Naive thymus-derived CD4-positive, alpha-beta T cell (primary cell): ENCODE measurements at regions not wholly inside any gene's neighbourhood (a gene's known extent, or its start where the extent isn't known, plus 50 kb on each side); places are given as distances from the start of the nearest gene placed in this dataset.

Source experiments
- ATAC-seq: fragments of 150-1000 bp; cut with Tn5 transposase; 2 replicates; pipeline ENCODE4 v1.10.0; 2021; ENCODE audit warnings: mild to moderate bottlenecking, moderate library complexity
- CTCF ChIA-PET: fragments of 350-600 bp; sonication (Branson Sonifier 250); formaldehyde crosslinking; loops from one replicate; lab custom pipeline; 2021; ENCODE audit warnings: antibody characterized with exemption; lab: Charles Lee
- POLR2A ChIA-PET: fragments of 350-600 bp; sonication (Branson Sonifier 250); formaldehyde crosslinking; loops from one replicate; lab custom pipeline; 2021; ENCODE audit warnings: antibody characterized with exemption, inconsistent platforms; lab: Charles Lee
- DNase-seq, 9 donors: peaks; one replicate each; pipeline versions ENCODE4 v3.0.0 to v3.0.0-alpha.2; 2020 to 2022; ENCODE audit warnings: mixed read lengths in 1 of 9
- H3K27ac ChIP-seq: one replicate; pipeline ENCODE4 v1.7.0; 2013; ENCODE audit warnings: mild to moderate bottlenecking, low read depth, low read length, moderate library complexity
- H3K27me3 ChIP-seq, 2 donors: one replicate each; pipeline ENCODE4 v1.7.0; 2013; ENCODE audit warnings: low read length in 2 of 2, mild to moderate bottlenecking in 2 of 2, moderate library complexity in 2 of 2; ENCODE audit not compliant: control insufficient read depth in 2 of 2, insufficient read depth in 2 of 2
- H3K36me3 ChIP-seq, 3 experiments: 1 replicate in 2 of 3; 2 replicates in 1 of 3; pipeline ENCODE4 v1.7.0; 2013; ENCODE audit warnings: low read length in 3 of 3, mild to moderate bottlenecking in 3 of 3, moderate library complexity in 1 of 3; ENCODE audit not compliant: insufficient read depth in 3 of 3, control insufficient read depth in 2 of 3
- H3K4me1 ChIP-seq, 2 donors: one replicate each; pipeline ENCODE4 v1.7.0; 2013; ENCODE audit warnings: low read length in 2 of 2, mild to moderate bottlenecking in 2 of 2, moderate library complexity in 1 of 2; ENCODE audit not compliant: control insufficient read depth in 2 of 2, insufficient read depth in 2 of 2
- H3K4me3 ChIP-seq: 2 replicates; pipeline ENCODE4 v1.7.0; 2013; ENCODE audit warnings: mild to moderate bottlenecking, low read length
- H3K9me3 ChIP-seq, 3 experiments: 1 replicate in 2 of 3; 2 replicates in 1 of 3; pipeline ENCODE4 v1.7.0; 2013; ENCODE audit warnings: low read length in 3 of 3; ENCODE audit not compliant: control insufficient read depth in 2 of 3
- H3K27ac Mint-ChIP-seq, 9 donors: one replicate each; pipeline ENCODE4 v1.8.0; 2020 to 2022; ENCODE audit warnings: mixed read lengths in 9 of 9, mild to moderate bottlenecking in 8 of 9, moderate library complexity in 5 of 9, inconsistent platforms in 2 of 9
- H3K27me3 Mint-ChIP-seq, 5 donors: one replicate each; pipeline ENCODE4 v1.8.0; 2021 to 2022; ENCODE audit warnings: mixed read lengths in 5 of 5, mild to moderate bottlenecking in 1 of 5
- H3K36me3 Mint-ChIP-seq, 5 donors: one replicate each; pipeline ENCODE4 v1.8.0; 2020 to 2022; ENCODE audit warnings: mixed read lengths in 5 of 5, mild to moderate bottlenecking in 3 of 5, inconsistent platforms in 1 of 5
- H3K4me1 Mint-ChIP-seq, 7 donors: one replicate each; pipeline ENCODE4 v1.8.0; 2020 to 2022; ENCODE audit warnings: mixed read lengths in 7 of 7, mild to moderate bottlenecking in 3 of 7, inconsistent platforms in 1 of 7
- H3K4me3 Mint-ChIP-seq, 10 donors: one replicate each; pipeline ENCODE4 v1.8.0; 2020 to 2022; ENCODE audit warnings: mild to moderate bottlenecking in 10 of 10, mixed read lengths in 10 of 10, moderate library complexity in 6 of 10, inconsistent platforms in 2 of 10
- H3K9me3 Mint-ChIP-seq, 11 donors: one replicate each; pipeline ENCODE4 v1.8.0; 2020 to 2022; ENCODE audit warnings: mixed read lengths in 11 of 11, mild to moderate bottlenecking in 4 of 11, inconsistent platforms in 1 of 11, moderate library complexity in 1 of 11
- intact Hi-C, 2 donors: fragments of 100-400 bp; cut with micrococcal nuclease; formaldehyde crosslinking; loops; one replicate each; pipeline ENCODE4 v1.15.1; 2023

DNA sequence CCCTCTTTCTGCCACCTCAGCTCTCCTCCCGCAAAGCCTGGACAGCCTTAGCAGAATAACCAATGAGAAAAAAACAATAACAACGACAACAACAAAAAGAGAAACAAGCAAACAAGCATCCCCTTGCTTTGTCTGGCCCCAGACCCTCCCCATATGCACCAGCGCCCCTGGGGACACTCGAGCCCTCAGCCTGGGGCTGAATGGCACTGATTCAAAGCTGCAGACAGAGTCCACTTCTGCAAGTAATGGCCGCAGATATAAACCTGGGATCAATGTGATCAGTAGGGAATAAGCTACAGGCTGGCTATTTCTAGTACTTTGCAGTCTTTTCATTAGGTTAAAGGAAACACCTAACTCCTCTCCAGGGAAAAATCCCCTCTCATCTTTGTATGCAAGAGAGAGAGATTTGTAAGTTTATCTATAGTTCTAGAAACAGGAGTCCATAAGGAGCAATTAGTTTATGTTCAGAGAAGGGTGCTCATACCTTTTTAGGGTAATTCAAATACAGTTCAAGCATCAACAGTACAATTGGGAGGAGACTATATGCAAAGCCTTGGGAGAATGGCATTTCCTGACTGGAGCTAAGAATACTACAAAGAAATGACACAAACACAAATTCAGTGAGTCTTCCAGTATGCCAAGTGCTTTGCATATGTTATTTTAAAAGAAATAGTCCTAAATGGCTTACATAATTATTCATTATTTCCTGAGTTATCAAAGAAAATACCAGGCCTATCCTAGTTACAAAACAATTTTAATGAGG, 122.3 kb upstream of the DDX18 start:
- ChIA-PET CTCF (no interaction called here), POLR2A (no interaction called here)
- no peaks in the 10 kb centered on the region for H3K4me1 ChIP-seq
- Mint-ChIP-seq H3K4me3 (no peak overlapping the region), H3K27ac (no peak overlapping the region), H3K36me3 (no peaks in the 10 kb centered on the region), H3K9me3 (no peaks in the 10 kb centered on the region), H3K4me1 (no peaks in the 10 kb centered on the region), H3K27me3 (peaks cover 0 to 13% (median 4%) of the 10 kb centered on the region in 5 donors)
- intact Hi-C loops = no loop called here
- DNase-seq = no peak
- no peak for ATAC-seq
- H3K9me3 ChIP-seq = no peaks in the 10 kb centered on the region
- H3K27ac ChIP-seq = no peak overlapping the region
- H3K4me3 ChIP-seq = no peak overlapping the region
- H3K36me3 ChIP-seq = no peaks in the 10 kb centered on the region
- H3K27me3 ChIP-seq = no peaks in the 10 kb centered on the region

DNA sequence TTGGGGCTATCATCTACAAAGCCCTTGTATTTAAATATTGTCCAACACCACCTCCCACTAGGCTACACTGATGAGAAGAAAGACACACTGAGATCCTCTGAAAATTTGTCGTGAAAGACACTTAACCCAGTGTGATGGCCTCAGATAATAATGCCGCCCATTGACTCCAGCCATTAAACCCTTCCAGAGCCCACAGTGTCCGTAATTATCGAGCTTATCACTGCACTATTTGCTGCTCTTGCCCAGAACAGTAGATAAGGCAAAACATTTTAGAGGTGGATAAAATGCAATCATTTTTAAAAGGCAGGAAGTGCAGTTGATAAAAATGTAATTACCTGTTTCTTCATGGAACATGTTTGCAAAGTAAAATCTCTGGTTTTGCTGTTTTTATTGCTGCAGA, 121.3 kb upstream of the DDX18 start:
- Histone ChIP-seq H3K9me3 (no peaks in the 10 kb centered on the region), H3K27ac (no peak overlapping the region), H3K4me1 (no peaks in the 10 kb centered on the region), H3K36me3 (no peaks in the 10 kb centered on the region), H3K4me3 (no peak overlapping the region), H3K27me3 (no peaks in the 10 kb centered on the region)
- H3K27me3 Mint-ChIP-seq = peaks cover 0 to 13% (median 4%) of the 10 kb centered on the region in 5 donors
- POLR2A ChIA-PET = no interaction called here
- DNase-seq = no peak
- H3K27ac Mint-ChIP-seq = no peak overlapping the region
- H3K36me3 Mint-ChIP-seq = no peaks in the 10 kb centered on the region
- no peaks in the 10 kb centered on the region for H3K9me3 Mint-ChIP-seq
- ATAC-seq = no peak
- CTCF ChIA-PET = no interaction called here
- H3K4me3 Mint-ChIP-seq = no peak overlapping the region
- intact Hi-C loops = no loop called here
- no peaks in the 10 kb centered on the region for H3K4me1 Mint-ChIP-seq

- Mint-ChIP-seq H3K27me3 (peaks cover 0 to 13% (median 4%) of the 10 kb centered on the region in 5 donors), H3K36me3 (no peaks in the 10 kb centered on the region), H3K9me3 (no peaks in the 10 kb centered on the region), H3K4me3 (no peak overlapping the region), H3K4me1 (no peaks in the 10 kb centered on the region), H3K27ac (no peak overlapping the region)
- no peaks in the 10 kb centered on the region for H3K9me3 ChIP-seq
- intact Hi-C loops = no loop called here
- ATAC-seq (no peak), DNase-seq (no peak)
- ChIA-PET CTCF (no interaction called here), POLR2A (no interaction called here)
- no peak overlapping the region for H3K4me3 ChIP-seq
- no peak overlapping the region for H3K27ac ChIP-seq
- no peaks in the 10 kb centered on the region for H3K36me3 ChIP-seq
- no peaks in the 10 kb centered on the region for H3K27me3 ChIP-seq
- H3K4me1 ChIP-seq = no peaks in the 10 kb centered on the region
Measured at GRCh38 chr2:117693651-117694050, 120.8 kb upstream of the DDX18 start.

- Histone ChIP-seq H3K4me1 (no peaks in the 10 kb centered on the region), H3K9me3 (no peaks in the 10 kb centered on the region), H3K4me3 (no peak overlapping the region), H3K27me3 (no peaks in the 10 kb centered on the region), H3K36me3 (no peaks in the 10 kb centered on the region), H3K27ac (no peak overlapping the region)
- Mint-ChIP-seq H3K27me3 (peaks cover 0 to 9% (median 4%) of the 10 kb centered on the region in 5 donors), H3K9me3 (no peaks in the 10 kb centered on the region), H3K27ac (no peak overlapping the region), H3K4me3 (no peak overlapping the region), H3K36me3 (no peaks in the 10 kb centered on the region), H3K4me1 (no peaks in the 10 kb centered on the region)
- ChIA-PET POLR2A (no interaction called here), CTCF (no interaction called here)
- intact Hi-C loops = no loop called here
- ATAC-seq (no peak), DNase-seq (no peak)
Measured at GRCh38 chr2:117698287-117698686, 116.2 kb upstream of the DDX18 start.

GRCh38 chr2:117698819-117699218, 115.7 kb upstream of the DDX18 start:
- CTCF ChIA-PET = no interaction called here
- no peaks in the 10 kb centered on the region for H3K4me1 Mint-ChIP-seq
- Histone ChIP-seq H3K4me1 (no peaks in the 10 kb centered on the region), H3K36me3 (no peaks in the 10 kb centered on the region), H3K27ac (no peak overlapping the region), H3K9me3 (no peaks in the 10 kb centered on the region), H3K27me3 (no peaks in the 10 kb centered on the region), H3K4me3 (no peak overlapping the region)
- H3K27ac Mint-ChIP-seq = peak overlapping the region in 1 of 9 donors; percentile 4
- H3K36me3 Mint-ChIP-seq = no peaks in the 10 kb centered on the region
- peaks cover 0 to 9% (median 4%) of the 10 kb centered on the region in 5 donors for H3K27me3 Mint-ChIP-seq
- H3K9me3 Mint-ChIP-seq = no peaks in the 10 kb centered on the region
- DNase-seq (no peak), ATAC-seq (no peak)
- no peak overlapping the region for H3K4me3 Mint-ChIP-seq
- intact Hi-C loops = no loop called here
- POLR2A ChIA-PET = no interaction called here

- Histone ChIP-seq H3K36me3 (no peaks in the 10 kb centered on the region), H3K27me3 (no peaks in the 10 kb centered on the region), H3K4me1 (no peaks in the 10 kb centered on the region), H3K4me3 (no peak overlapping the region), H3K9me3 (no peaks in the 10 kb centered on the region), H3K27ac (no peak overlapping the region)
- no peaks in the 10 kb centered on the region for H3K4me1 Mint-ChIP-seq
- ATAC-seq (no peak), DNase-seq (no peak)
- H3K27me3 Mint-ChIP-seq = peaks cover 0 to 4% (median 0%) of the 10 kb centered on the region in 5 donors
- H3K9me3 Mint-ChIP-seq = peaks cover 0 to 3% (median 0%) of the 10 kb centered on the region in 11 donors
- H3K4me3 Mint-ChIP-seq = no peak overlapping the region
- H3K36me3 Mint-ChIP-seq = no peaks in the 10 kb centered on the region
- H3K27ac Mint-ChIP-seq = no peak overlapping the region
- ChIA-PET POLR2A (no interaction called here), CTCF (no interaction called here)
- intact Hi-C loops = no loop called here
Measured at GRCh38 chr2:117700471-117700870, 114.0 kb upstream of the DDX18 start.

DNA sequence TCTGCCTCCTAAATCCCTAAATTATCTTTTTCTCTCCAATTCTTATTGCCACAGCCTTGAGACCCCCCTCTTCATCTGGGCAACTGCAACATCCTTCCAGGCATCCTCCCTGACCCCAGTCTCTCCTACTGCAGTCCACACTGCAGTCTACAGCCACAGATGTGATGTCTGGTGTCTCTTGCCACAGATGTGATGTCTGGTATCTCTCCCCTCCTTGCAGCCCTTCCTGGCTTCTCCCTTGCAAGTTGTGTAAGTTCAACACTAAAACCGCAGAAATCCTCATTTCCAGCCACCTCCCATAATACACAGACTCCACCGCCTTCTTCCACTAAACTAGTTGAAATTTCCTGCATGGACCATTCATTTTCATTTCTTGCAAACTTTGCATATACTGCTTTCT, 113.1 kb upstream of the DDX18 start:
- H3K4me3 ChIP-seq = no peak overlapping the region
- CTCF ChIA-PET = no interaction called here
- Mint-ChIP-seq H3K4me1 (no peaks in the 10 kb centered on the region), H3K27me3 (peaks cover 0 to 10% (median 2%) of the 10 kb centered on the region in 5 donors), H3K4me3 (no peak overlapping the region), H3K9me3 (peaks cover 0 to 5% (median 0%) of the 10 kb centered on the region in 11 donors), H3K36me3 (no peaks in the 10 kb centered on the region), H3K27ac (no peak overlapping the region)
- no peak for DNase-seq
- no peak for ATAC-seq
- intact Hi-C loops = no loop called here
- H3K27ac ChIP-seq = no peak overlapping the region
- H3K27me3 ChIP-seq = no peaks in the 10 kb centered on the region
- H3K36me3 ChIP-seq = no peaks in the 10 kb centered on the region
- no peaks in the 10 kb centered on the region for H3K4me1 ChIP-seq
- no peaks in the 10 kb centered on the region for H3K9me3 ChIP-seq
- POLR2A ChIA-PET = no interaction called here
